ENCODE measurements at regions not wholly inside any gene's neighbourhood (a gene's known extent, or its start where the extent isn't known, plus 50 kb on each side); places are given as distances from the start of the nearest gene placed in this dataset.

DNA sequence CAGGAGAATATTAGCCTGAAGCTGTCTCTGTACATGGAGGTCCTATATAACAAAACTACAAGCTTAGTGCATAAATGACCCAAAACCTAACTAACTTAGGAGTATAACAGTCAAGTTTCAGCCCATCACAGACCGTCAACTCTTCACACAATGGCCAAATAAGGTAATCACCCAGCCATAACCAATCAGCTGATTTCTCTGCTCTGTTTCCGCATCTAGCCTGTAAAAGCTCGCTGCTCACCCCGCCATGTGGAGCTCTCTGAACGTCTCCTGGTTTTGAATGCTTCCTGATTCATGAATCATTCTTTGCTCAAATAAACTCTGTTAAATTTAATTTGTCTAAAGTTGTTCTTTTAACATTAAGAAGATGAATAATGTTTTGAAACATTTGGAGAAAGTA, 593.6 kb downstream of the TMX3 start:
- DNase-seq: no peak
- H3K27me3 ChIP-seq (replicated peaks in 2 of 5; ENCODE audit: control insufficient read depth in 4 of 5, insufficient read depth in 5 of 5, low read length in 4 of 5): no peaks in the 10 kb centered on the region
- H3K9me3 ChIP-seq (ENCODE audit: control extremely low read depth in 1 of 5, control insufficient read depth in 4 of 5, insufficient read depth in 2 of 5, low read depth in 1 of 5, low read length in 4 of 5): peaks cover 0 to 3% (median 0%) of the 10 kb centered on the region in 5 experiments
- ChIA-PET CTCF (no interaction called here), POLR2A (no interaction called here)
- H3K4me1 ChIP-seq (ENCODE audit: control extremely low read depth in 1 of 4, control insufficient read depth in 4 of 4, insufficient read depth in 4 of 4, low read length in 3 of 4): no peaks in the 10 kb centered on the region
- H3K4me3 ChIP-seq (ENCODE audit: control insufficient read depth in 1 of 7, extremely low read depth in 1 of 7, insufficient read depth in 4 of 7, low read depth in 2 of 7, low read length in 6 of 7): no peak overlapping the region
- H3K27ac ChIP-seq (ENCODE audit: insufficient read depth in 1 of 2, low read depth in 1 of 2, low read length in 2 of 2, poor library complexity in 1 of 2, severe bottlenecking in 2 of 2): no peak overlapping the region
- H3K36me3 ChIP-seq (ENCODE audit: control insufficient read depth in 4 of 4, insufficient read depth in 4 of 4, low read length in 3 of 4): no peaks in the 10 kb centered on the region
- WGBS (ENCODE audit: insufficient coverage): 91% methylated on average over 3 of the region's 5 CpGs

DNA sequence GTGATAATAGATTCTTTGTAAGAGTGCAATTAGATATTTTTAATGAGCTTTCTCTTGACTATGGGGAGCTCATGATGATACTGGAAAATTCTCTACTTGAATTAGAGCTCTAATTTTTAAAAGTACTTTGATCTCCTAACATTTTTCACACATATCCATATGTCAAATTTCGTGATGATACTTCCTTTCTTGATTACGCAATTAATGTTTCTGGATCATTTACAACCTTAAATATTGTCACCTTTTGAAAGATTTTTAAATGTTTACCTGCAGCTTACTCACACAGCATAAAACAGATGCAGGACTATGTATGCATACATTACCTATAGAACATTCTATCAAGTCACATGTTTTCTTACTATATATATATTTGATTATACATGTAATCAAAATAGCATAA, 598.5 kb upstream of the DSEL start:
- no peaks in the 10 kb centered on the region for H3K4me1 ChIP-seq (ENCODE audit: control extremely low read depth in 1 of 4, control insufficient read depth in 4 of 4, insufficient read depth in 4 of 4, low read length in 3 of 4)
- peaks cover 0 to 2% (median 0%) of the 10 kb centered on the region in 5 experiments for H3K9me3 ChIP-seq (ENCODE audit: control extremely low read depth in 1 of 5, control insufficient read depth in 4 of 5, insufficient read depth in 2 of 5, low read depth in 1 of 5, low read length in 4 of 5)
- no peak overlapping the region for H3K27ac ChIP-seq (ENCODE audit: insufficient read depth in 1 of 2, low read depth in 1 of 2, low read length in 2 of 2, poor library complexity in 1 of 2, severe bottlenecking in 2 of 2)
- no peaks in the 10 kb centered on the region for H3K36me3 ChIP-seq (ENCODE audit: control insufficient read depth in 4 of 4, insufficient read depth in 4 of 4, low read length in 3 of 4)
- POLR2A ChIA-PET: no interaction called here
- CTCF ChIA-PET: no interaction called here
- no peak for DNase-seq
- H3K27me3 ChIP-seq (replicated peaks in 2 of 5; ENCODE audit: control insufficient read depth in 4 of 5, insufficient read depth in 5 of 5, low read length in 4 of 5): no peaks in the 10 kb centered on the region
- WGBS (ENCODE audit: insufficient coverage): 94% methylated on average over 2 of the region's 2 CpGs
- H3K4me3 ChIP-seq (ENCODE audit: control insufficient read depth in 1 of 7, extremely low read depth in 1 of 7, insufficient read depth in 4 of 7, low read depth in 2 of 7, low read length in 6 of 7): no peak overlapping the region

DNA sequence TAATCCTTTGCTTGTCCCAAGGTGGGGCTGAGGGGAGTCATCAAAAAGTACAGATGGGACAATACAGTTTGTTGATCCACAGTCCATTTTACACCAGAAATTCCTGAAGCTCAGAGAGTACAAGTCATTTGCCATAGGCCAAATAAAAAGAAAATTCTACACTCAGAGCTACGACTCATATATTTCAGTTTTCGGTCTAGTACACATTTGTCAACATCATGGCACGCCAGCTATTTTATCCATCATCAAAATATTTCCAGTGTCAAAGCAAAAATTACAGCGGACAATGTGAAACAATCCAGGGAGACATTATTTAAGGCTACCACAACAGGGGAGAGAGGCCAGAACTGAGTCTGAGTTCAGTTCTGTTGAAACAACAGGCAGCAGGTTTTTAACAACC, 587.5 kb upstream of the DSEL start:
- no peak for DNase-seq
- no peaks in the 10 kb centered on the region for H3K9me3 ChIP-seq (ENCODE audit: control extremely low read depth in 1 of 5, control insufficient read depth in 4 of 5, insufficient read depth in 2 of 5, low read depth in 1 of 5, low read length in 4 of 5)
- H3K36me3 ChIP-seq (ENCODE audit: control insufficient read depth in 4 of 4, insufficient read depth in 4 of 4, low read length in 3 of 4): no peaks in the 10 kb centered on the region
- no peaks in the 10 kb centered on the region for H3K4me1 ChIP-seq (ENCODE audit: control extremely low read depth in 1 of 4, control insufficient read depth in 4 of 4, insufficient read depth in 4 of 4, low read length in 3 of 4)
- H3K4me3 ChIP-seq (ENCODE audit: control insufficient read depth in 1 of 7, extremely low read depth in 1 of 7, insufficient read depth in 4 of 7, low read depth in 2 of 7, low read length in 6 of 7): no peak overlapping the region
- POLR2A ChIA-PET: no interaction called here
- H3K27me3 ChIP-seq (replicated peaks in 2 of 5; ENCODE audit: control insufficient read depth in 4 of 5, insufficient read depth in 5 of 5, low read length in 4 of 5): no peaks in the 10 kb centered on the region
- no peak overlapping the region for H3K27ac ChIP-seq (ENCODE audit: insufficient read depth in 1 of 2, low read depth in 1 of 2, low read length in 2 of 2, poor library complexity in 1 of 2, severe bottlenecking in 2 of 2)
- 94% methylated on average over 4 of the region's 4 CpGs for WGBS (ENCODE audit: insufficient coverage)
- CTCF ChIA-PET: no interaction called here

DNA sequence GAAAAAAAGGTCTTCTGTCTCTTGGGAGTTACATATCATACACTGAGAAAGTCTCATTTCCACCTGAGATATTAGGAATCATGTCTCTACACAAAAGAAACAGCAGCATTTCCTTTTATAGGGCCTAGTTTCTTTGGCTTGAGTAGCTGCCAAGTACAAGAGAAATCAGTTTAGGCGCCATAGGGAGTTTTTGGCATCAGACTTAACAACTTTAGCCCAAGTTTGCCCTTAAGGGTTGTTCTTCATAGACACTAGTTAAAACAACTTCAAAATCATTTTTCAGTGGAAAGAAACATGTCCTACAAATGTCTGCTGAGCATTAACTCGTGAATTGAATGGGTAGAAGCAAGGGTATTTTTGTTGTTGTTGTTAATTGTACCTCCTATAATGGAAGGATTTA, 587.0 kb upstream of the DSEL start:
- Histone ChIP-seq H3K36me3 (ENCODE audit: control insufficient read depth in 4 of 4, insufficient read depth in 4 of 4, low read length in 3 of 4) (no peaks in the 10 kb centered on the region), H3K27me3 (replicated peaks in 2 of 5; ENCODE audit: control insufficient read depth in 4 of 5, insufficient read depth in 5 of 5, low read length in 4 of 5) (no peaks in the 10 kb centered on the region), H3K4me3 (ENCODE audit: control insufficient read depth in 1 of 7, extremely low read depth in 1 of 7, insufficient read depth in 4 of 7, low read depth in 2 of 7, low read length in 6 of 7) (no peak overlapping the region), H3K27ac (ENCODE audit: insufficient read depth in 1 of 2, low read depth in 1 of 2, low read length in 2 of 2, poor library complexity in 1 of 2, severe bottlenecking in 2 of 2) (no peak overlapping the region), H3K9me3 (ENCODE audit: control extremely low read depth in 1 of 5, control insufficient read depth in 4 of 5, insufficient read depth in 2 of 5, low read depth in 1 of 5, low read length in 4 of 5) (no peaks in the 10 kb centered on the region), H3K4me1 (ENCODE audit: control extremely low read depth in 1 of 4, control insufficient read depth in 4 of 4, insufficient read depth in 4 of 4, low read length in 3 of 4) (no peaks in the 10 kb centered on the region)
- CTCF ChIA-PET: no interaction called here
- DNase-seq: no peak
- POLR2A ChIA-PET: no interaction called here
- 90% methylated on average over 2 of the region's 2 CpGs for WGBS (ENCODE audit: insufficient coverage)

DNA sequence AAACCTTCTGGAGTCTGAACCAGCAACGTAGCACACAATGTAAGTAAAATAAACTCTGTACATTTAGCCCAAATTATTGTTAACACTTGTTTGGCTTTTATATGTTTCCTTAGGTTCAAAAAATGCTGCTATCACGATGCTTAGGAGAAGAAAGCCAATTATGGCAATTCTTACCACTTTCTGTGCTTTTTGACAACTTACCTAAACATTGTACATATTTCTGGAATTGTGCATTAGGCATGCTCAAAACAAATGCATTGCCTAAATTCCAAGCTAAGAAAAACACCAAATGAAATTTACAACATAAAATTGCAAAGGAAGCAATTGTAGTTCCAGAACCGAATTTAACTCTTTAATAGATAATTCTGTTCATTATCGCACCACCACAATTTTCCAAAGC, 585.6 kb upstream of the DSEL start:
- Histone ChIP-seq H3K27me3 (replicated peaks in 2 of 5; ENCODE audit: control insufficient read depth in 4 of 5, insufficient read depth in 5 of 5, low read length in 4 of 5) (no peaks in the 10 kb centered on the region), H3K27ac (ENCODE audit: insufficient read depth in 1 of 2, low read depth in 1 of 2, low read length in 2 of 2, poor library complexity in 1 of 2, severe bottlenecking in 2 of 2) (no peak overlapping the region), H3K4me1 (ENCODE audit: control extremely low read depth in 1 of 4, control insufficient read depth in 4 of 4, insufficient read depth in 4 of 4, low read length in 3 of 4) (no peaks in the 10 kb centered on the region), H3K4me3 (ENCODE audit: control insufficient read depth in 1 of 7, extremely low read depth in 1 of 7, insufficient read depth in 4 of 7, low read depth in 2 of 7, low read length in 6 of 7) (no peak overlapping the region), H3K36me3 (ENCODE audit: control insufficient read depth in 4 of 4, insufficient read depth in 4 of 4, low read length in 3 of 4) (no peaks in the 10 kb centered on the region), H3K9me3 (ENCODE audit: control extremely low read depth in 1 of 5, control insufficient read depth in 4 of 5, insufficient read depth in 2 of 5, low read depth in 1 of 5, low read length in 4 of 5) (no peaks in the 10 kb centered on the region)
- CTCF ChIA-PET: no interaction called here
- no peak for DNase-seq
- POLR2A ChIA-PET: no interaction called here
- WGBS (ENCODE audit: insufficient coverage): no CpG with 5 or more reads among the region's 4 CpGs

DNA sequence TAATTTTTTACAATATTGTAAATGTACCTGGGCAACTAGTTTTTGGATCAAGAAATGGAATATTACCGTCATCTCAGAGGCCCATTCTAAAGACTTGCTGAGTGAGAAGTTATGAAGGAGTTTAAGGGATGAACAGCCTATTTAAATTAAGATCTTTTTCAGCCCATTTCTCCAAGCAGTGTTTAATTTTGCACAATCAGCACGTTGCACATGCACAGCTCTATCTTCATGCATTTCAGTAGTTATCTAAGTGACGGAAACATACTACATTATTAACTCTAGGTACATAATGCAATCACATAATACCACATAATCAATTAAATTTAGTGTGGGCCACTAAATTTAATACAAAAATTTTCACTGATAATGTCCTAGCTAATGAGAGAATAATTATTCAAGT, 582.1 kb upstream of the DSEL start:
- ChIA-PET CTCF (no interaction called here), POLR2A (no interaction called here)
- WGBS (ENCODE audit: insufficient coverage): no CpG with 5 or more reads among the region's 3 CpGs
- H3K36me3 ChIP-seq (ENCODE audit: control insufficient read depth in 4 of 4, insufficient read depth in 4 of 4, low read length in 3 of 4): no peaks in the 10 kb centered on the region
- H3K27me3 ChIP-seq (replicated peaks in 2 of 5; ENCODE audit: control insufficient read depth in 4 of 5, insufficient read depth in 5 of 5, low read length in 4 of 5): no peaks in the 10 kb centered on the region
- no peak overlapping the region for H3K27ac ChIP-seq (ENCODE audit: insufficient read depth in 1 of 2, low read depth in 1 of 2, low read length in 2 of 2, poor library complexity in 1 of 2, severe bottlenecking in 2 of 2)
- no peaks in the 10 kb centered on the region for H3K9me3 ChIP-seq (ENCODE audit: control extremely low read depth in 1 of 5, control insufficient read depth in 4 of 5, insufficient read depth in 2 of 5, low read depth in 1 of 5, low read length in 4 of 5)
- H3K4me1 ChIP-seq (ENCODE audit: control extremely low read depth in 1 of 4, control insufficient read depth in 4 of 4, insufficient read depth in 4 of 4, low read length in 3 of 4): no peaks in the 10 kb centered on the region
- no peak overlapping the region for H3K4me3 ChIP-seq (ENCODE audit: control insufficient read depth in 1 of 7, extremely low read depth in 1 of 7, insufficient read depth in 4 of 7, low read depth in 2 of 7, low read length in 6 of 7)
- DNase-seq: no peak

DNA sequence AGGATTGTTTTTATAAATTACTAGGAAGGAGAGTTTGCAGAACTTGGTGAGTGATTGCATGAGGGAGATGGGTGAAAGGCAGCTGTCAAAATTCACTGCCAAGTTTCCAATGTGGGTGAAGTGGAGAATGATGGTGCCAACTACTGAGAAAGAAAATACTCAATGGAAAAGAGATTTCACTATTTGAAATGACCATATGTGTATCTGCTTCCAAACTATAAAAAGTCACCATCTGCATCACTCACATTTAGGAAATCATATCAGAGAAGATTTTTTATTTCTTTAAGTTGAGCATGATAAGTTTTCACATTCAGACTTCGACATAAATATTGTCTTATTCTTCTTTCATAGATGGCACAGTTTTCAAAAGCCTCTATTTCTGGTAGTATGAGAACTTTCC, 570.0 kb upstream of the DSEL start:
- Histone ChIP-seq H3K27me3 (replicated peaks in 2 of 5; ENCODE audit: control insufficient read depth in 4 of 5, insufficient read depth in 5 of 5, low read length in 4 of 5) (no peaks in the 10 kb centered on the region), H3K4me1 (ENCODE audit: control extremely low read depth in 1 of 4, control insufficient read depth in 4 of 4, insufficient read depth in 4 of 4, low read length in 3 of 4) (no peaks in the 10 kb centered on the region), H3K27ac (ENCODE audit: insufficient read depth in 1 of 2, low read depth in 1 of 2, low read length in 2 of 2, poor library complexity in 1 of 2, severe bottlenecking in 2 of 2) (no peak overlapping the region), H3K4me3 (ENCODE audit: control insufficient read depth in 1 of 7, extremely low read depth in 1 of 7, insufficient read depth in 4 of 7, low read depth in 2 of 7, low read length in 6 of 7) (no peak overlapping the region), H3K9me3 (ENCODE audit: control extremely low read depth in 1 of 5, control insufficient read depth in 4 of 5, insufficient read depth in 2 of 5, low read depth in 1 of 5, low read length in 4 of 5) (no peaks in the 10 kb centered on the region), H3K36me3 (ENCODE audit: control insufficient read depth in 4 of 4, insufficient read depth in 4 of 4, low read length in 3 of 4) (no peaks in the 10 kb centered on the region)
- no CpG with 5 or more reads among the region's 1 CpG for WGBS (ENCODE audit: insufficient coverage)
- no peak for DNase-seq
- ChIA-PET POLR2A (no interaction called here), CTCF (no interaction called here)

DNA sequence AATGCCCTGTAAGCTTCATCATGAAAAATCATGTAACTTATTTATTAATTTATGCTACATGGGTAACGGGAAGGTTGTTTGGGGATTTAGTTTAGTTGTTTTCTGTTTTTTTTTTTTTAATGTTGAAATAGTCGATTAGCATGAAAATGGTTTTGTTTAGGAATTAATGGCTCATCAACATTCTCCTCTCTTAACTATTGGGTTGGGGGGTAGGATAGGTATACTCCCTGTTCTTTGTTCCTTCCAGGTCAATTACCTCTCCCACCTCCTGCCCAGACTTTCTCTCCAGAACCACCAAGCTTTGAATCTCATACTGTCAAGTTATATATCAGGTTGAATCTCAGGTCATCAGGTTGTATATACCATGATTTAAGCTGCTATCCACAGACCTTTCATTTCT, 568.7 kb upstream of the DSEL start:
- H3K4me1 ChIP-seq (ENCODE audit: control extremely low read depth in 1 of 4, control insufficient read depth in 4 of 4, insufficient read depth in 4 of 4, low read length in 3 of 4): no peaks in the 10 kb centered on the region
- no peak for DNase-seq
- CTCF ChIA-PET: no interaction called here
- no CpG with 5 or more reads among the region's 2 CpGs for WGBS (ENCODE audit: insufficient coverage)
- no peak overlapping the region for H3K4me3 ChIP-seq (ENCODE audit: control insufficient read depth in 1 of 7, extremely low read depth in 1 of 7, insufficient read depth in 4 of 7, low read depth in 2 of 7, low read length in 6 of 7)
- no peaks in the 10 kb centered on the region for H3K9me3 ChIP-seq (ENCODE audit: control extremely low read depth in 1 of 5, control insufficient read depth in 4 of 5, insufficient read depth in 2 of 5, low read depth in 1 of 5, low read length in 4 of 5)
- no peaks in the 10 kb centered on the region for H3K27me3 ChIP-seq (replicated peaks in 2 of 5; ENCODE audit: control insufficient read depth in 4 of 5, insufficient read depth in 5 of 5, low read length in 4 of 5)
- no peak overlapping the region for H3K27ac ChIP-seq (ENCODE audit: insufficient read depth in 1 of 2, low read depth in 1 of 2, low read length in 2 of 2, poor library complexity in 1 of 2, severe bottlenecking in 2 of 2)
- no peaks in the 10 kb centered on the region for H3K36me3 ChIP-seq (ENCODE audit: control insufficient read depth in 4 of 4, insufficient read depth in 4 of 4, low read length in 3 of 4)
- POLR2A ChIA-PET: no interaction called here
